NCI-H1694 treated with DMSO at 0.1 percent for 48 hours (cell line): ENCODE measurements at regions not wholly inside any gene's neighbourhood (a gene's known extent, or its start where the extent isn't known, plus 50 kb on each side); places are given as distances from the start of the nearest gene placed in this dataset.
A peak's percentile ranks its signal among the peaks of the same experiment; 100 is the strongest.

Source experiments
- DNase-seq: peaks from one replicate; lab custom pipeline; 2025; lab: John Stamatoyannopoulos, UW

DNA sequence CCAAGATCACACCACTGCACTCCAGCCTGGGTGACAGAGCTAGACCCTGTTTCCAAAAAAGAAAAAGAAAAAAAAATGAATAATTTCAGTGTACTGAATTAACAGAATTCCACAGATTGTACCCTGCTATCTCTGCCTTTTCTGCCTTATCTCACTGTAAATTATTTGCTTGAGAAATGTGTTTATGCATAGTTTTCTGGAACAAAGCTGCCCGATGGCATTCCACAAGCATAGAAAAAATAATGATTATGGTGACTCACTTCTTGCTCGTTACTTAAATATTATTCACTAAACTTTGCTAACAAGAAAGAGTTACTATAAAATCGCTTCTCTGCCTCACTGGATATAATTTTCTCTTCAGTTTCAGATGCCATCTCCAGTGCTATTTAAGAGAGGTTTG is 88.7 kb upstream of the FAM169A start:
- no peak for DNase-seq

DNA sequence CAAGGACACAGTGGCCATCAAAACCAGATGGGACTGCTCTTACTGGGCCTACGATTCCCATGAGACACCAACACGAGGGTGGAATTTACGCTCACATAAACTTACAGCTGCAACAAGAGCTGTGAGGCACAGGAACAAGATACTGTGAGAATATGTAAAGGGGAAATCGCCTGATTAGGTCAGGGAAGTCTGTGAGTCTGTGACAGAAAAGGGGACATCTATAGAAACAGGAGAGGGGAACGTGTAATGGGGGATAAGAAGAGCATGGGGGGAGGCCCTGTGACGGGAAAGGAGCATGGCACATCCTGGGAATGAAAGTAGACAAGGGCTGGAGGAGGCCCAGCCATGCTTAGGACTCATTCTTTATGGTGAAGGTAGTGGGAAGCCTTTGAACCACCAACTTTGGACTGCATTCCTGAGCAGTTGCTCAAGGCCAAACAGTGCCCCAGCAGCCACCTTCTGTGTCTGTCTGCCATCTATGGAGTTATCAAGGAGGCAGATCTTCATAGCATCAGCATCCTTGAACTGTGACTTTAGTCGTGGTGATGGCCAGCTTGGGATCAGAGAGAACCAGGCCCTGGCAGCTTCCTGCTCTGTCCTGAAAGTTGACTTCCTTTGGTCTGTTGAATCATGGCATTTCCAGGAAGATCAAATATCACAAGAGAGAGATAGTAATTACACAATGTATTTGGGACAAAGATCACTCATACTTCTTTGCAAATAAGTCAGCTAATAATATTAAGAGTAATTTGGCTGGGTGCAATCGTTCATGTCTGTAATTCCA is 87.9 kb upstream of the FAM169A start:
- DNase-seq = no peak

DNA sequence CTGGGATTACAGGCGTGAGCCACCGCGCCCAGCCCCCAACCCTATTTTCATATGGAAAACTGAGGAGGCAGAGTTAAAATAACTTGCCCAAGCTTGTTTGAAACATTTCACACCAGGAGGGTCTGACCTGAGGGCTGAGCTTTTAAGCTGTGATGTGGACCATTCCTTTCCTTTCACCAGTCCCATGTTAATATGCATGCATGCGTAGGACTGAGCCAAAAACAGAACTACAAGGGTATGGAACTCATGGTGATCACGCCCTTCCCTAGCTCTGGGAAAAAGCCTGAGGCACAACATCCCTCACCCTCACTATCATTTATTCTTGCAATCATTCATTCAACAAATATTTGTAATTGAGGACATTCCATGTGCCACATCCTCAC is 87.4 kb upstream of the FAM169A start:
- DNase-seq = no peak

DNA sequence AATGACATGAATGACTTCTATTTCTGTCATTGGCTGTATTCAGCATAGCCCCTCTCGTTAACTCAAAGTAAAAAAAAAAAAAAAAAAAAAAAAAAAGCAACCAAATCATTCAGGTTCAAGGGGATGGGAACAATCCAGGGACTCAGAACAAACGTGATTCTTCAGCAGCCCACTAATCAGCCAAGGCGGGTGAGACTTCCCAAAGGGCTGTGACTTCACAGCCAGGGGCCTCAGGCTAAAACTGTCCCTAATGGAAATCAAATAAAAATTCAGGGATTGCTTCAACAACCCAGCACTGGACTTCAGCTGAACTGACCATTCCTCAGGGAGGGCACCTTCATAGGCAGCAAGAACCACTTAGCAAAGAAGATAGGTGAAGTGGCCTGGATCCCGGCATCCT is 86.2 kb upstream of the FAM169A start:
- no peak for DNase-seq

DNA sequence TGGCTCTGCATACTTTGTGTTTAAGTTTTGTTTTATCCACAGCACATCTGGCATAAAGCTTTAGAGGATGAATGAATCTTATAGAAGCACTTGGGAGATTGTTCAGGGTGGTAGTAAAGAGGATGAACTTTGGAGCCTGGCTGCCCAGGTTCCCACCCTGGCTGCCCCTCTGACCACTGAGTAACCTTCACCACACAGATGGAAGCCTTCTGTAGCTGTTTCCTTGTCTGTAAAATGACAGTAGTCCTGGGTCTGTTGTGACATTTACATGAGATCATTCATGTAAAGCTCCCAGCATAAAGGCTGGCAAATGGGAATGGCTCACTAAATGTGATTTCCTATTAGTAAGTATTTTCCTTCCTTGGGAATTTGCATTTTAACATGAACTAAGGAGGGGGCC is 85.7 kb upstream of the FAM169A start:
- no peak for DNase-seq

DNA sequence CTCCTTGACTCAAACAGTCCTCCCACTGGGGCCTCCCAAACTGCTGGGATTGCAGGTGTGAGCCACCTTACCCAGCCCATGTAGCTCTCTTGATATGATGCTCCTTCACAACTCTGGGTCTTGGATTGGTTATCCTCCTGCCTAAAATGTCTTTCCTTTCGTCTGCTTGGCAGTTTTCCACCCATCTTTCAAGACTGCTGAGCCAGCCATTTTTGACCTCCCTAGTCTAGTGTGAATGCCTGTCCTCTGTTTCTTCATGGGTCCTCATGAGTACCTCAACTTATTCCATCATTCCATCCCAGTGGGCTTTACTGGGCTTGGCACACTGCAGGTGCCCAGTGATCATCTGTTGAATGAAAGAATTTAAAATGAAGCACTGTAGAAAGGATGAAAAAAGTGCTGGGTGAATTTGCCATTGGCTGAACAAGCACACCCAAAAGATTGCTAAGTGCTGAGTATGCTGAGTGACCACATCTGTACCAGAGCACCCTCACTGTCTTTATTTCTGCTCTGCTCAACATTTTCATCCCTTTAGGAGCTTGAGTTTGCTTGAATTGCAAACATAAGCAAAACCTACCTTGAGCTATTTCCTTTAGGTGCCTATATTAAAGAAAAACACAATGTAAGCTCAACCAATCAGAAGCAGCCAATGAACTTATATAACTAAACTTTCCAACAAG is 84.8 kb upstream of the FAM169A start:
- no peak for DNase-seq

DNA sequence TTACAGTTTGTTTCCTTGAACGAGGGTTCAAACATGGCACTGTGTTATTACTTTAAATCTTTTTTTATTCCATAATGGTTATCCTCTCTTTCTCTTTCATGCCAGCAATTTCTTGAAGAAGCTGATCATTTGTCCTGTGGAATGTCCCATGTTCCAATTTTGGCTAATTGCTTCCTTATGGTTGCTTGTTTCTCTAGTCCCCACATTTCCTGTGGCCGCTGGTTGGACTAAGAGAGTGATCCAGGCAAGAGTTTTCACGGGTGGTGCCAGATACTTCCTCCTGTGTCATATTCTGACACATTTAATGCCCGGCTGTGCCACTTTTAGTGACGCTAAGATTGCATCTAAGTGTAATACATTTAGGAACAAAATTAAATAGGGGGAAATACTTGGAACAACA is 83.8 kb upstream of the FAM169A start:
- no peak for DNase-seq

DNA sequence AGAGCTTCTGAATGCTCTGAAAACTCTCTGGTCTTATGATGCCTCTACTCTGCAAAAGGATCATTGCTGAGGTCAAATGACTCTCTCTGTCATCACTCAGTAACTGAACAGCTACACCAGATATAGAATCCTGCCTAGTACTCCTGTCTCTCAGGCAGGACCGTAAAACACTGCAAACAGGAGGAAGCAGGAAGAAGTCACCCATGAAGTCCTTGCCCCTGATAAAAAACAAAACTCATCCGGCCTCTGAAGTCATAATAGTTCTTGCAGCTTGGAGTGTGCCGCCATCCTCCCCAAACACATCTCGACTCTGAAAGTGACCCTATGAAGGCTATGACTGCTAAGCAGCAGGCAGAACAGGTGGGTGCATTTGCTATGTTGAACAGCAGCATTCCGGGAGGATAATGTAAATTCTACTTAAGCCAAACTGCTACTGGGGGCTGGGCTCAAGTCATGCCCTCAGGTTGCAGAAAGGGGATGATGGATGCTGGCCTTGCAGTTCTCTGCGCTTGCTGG is 81.9 kb upstream of the FAM169A start:
- no peak for DNase-seq

DNA sequence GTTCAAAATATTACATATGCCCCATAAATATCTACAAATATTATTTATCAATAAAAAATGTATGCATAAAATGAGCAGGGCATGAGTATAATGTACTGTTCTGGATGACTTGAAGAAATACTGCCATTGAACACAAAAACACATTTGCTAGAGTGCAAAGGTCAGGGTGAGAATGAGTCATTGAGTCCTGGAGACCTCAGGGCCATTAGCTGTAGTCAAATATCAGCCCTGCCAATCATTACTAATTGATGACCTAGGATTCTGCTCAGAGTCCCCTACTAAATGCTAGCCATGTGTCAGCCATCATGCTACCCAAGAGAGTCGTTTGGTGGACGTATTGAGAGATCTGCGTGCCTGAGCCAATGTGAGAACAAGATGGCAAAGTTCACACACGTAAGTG is 80.3 kb upstream of the FAM169A start:
- DNase-seq = no peak

DNA sequence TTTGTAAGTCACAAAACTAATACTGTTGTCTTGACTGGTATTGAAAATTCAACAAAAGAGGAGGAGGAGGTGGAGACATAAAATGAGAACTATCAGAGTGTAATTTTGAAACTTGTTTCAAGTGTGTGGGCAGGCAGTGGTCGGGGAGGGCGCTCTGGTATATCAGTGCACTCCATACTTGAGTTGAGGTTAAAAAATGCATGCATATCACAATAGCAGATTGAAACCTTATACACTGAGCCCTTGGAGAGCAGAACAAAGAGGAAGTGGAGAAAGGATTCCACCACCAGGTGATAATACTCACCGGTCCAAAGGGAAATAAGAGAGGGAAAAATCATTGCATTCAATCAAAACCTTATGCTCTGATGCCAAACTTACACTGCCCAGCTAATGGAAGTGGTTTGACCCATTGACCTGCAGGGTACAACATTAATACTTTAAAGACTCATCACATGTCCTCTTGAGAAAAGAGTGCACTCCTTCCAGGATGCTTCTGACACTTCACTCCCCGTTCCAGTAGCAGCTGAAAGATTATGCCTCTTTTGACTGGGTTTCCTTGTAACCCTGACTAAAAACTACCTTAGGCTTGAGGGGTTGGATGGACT is 79.5 kb upstream of the FAM169A start:
- DNase-seq = no peak

DNA sequence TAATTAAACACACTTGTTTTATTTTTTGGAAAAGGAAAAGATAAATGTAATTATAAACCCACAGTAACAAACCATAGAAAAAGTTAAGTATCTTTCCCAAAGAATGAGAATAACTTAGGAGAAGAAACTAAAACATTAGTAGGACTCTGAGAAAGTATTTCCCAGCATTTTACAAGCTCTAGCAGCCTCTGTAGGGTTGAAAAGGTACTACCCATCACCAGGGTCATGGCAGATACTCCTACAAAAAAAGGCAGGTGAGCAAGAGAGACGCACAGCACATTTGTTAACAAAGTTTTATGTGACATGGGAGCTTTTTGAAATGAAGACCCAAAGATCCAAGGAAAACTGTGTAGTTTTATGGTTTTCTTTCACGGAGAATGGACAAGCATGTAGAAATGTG is 77.7 kb upstream of the FAM169A start:
- DNase-seq = no peak

DNA sequence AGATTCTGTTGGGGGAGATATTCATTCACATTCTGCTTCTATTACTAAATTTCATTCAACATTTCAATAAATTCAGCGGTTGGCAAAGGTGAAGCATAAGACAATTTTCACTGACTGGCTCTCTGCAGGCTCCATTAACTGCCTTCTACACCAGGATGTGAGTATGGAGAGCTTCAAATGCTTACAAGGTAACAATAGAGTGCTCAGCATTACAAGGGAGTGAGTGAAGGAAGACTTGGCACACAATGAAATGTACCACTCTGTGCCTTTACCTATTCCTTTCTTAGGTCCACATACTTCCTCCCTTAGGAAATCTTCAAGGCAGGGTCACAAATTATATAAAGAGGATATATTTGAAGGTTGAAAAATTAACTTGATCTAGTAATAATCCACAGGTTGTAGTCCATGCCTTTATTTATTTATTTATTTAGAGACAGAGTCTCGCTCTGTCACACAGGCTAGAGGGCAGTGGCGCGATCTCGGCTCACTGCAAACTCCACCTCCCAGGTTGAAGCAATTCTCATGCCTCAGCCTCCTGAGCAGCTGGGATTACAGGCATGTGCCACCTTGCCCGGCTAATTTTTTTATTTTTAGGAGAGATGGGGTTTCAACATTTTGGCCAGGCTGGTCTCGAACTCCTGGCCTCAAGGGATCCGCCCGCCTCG is 76.6 kb upstream of the FAM169A start:
- no peak for DNase-seq

DNA sequence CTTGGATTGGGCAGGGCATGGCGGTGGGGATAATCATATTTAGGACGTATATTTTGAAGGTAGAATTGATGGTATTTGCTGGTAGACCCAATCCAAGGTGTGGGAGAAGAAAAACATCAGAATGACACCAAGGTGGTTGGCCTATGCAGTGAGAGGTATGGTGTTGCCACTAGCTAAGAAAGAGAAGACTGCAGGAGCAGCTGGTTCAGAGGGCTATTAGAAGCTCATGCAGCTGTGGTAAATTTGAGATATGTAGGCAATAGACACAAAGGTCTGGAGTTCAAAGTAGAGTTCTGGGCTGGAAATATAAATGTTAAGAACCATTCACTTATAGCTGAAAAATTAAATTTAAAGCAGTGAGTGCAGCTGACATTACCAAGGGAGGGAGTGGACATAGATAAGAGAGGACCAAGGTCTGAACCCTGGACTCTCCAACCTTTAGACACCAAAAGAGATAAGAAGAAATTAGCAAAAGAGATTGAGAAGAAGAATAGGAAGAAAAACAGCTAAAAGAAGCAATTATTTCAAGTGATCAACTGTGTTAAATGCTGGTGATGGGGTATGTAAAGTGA is 74.7 kb upstream of the FAM169A start:
- DNase-seq = no peak

DNA sequence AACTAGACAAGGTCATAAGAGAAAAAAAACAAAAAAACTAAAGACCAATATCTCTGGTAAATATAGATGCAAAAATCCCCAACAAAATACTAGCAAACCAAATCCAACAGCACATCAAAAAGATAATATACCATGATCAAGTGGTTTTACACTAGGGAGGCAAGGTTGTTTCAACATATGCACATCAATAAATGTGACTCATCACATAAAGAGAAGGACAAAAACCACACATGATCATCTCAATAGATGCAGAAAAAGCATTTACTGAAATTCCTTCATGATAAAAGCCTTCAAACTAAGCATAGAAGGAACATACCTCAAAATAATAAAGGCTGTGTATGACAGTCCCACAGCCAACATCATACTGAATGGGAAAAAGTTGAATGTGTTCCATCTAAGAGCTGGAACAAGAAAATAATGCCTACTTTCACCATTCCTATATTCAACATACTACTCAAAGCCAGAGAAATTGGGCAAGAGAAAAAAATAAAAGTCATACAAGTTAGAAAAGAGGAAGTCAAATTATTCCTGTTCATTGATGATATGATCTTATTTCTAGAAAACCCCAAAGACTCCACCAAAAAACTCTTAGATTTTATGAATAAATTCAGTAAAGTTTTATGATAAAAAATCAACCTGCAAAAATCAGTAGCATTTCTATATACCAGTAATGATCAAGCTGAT is 72.2 kb upstream of the FAM169A start:
- no peak for DNase-seq

DNA sequence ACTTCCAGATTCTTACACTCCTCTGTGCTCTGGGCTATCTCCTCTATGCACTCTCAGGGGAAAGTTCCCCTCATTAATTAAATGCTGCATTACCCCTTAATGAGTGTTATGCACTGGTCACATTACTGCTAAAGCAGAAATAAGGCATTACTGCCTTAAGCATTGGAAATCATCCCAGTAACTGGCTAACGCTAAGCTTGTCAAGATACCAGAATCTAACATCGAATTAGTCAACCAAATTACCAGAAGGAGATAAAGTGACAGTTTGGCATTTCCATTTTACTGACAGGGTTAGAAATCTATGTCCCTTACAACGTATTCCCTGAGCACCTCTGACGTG is 69.5 kb upstream of the FAM169A start:
- DNase-seq = no peak

DNA sequence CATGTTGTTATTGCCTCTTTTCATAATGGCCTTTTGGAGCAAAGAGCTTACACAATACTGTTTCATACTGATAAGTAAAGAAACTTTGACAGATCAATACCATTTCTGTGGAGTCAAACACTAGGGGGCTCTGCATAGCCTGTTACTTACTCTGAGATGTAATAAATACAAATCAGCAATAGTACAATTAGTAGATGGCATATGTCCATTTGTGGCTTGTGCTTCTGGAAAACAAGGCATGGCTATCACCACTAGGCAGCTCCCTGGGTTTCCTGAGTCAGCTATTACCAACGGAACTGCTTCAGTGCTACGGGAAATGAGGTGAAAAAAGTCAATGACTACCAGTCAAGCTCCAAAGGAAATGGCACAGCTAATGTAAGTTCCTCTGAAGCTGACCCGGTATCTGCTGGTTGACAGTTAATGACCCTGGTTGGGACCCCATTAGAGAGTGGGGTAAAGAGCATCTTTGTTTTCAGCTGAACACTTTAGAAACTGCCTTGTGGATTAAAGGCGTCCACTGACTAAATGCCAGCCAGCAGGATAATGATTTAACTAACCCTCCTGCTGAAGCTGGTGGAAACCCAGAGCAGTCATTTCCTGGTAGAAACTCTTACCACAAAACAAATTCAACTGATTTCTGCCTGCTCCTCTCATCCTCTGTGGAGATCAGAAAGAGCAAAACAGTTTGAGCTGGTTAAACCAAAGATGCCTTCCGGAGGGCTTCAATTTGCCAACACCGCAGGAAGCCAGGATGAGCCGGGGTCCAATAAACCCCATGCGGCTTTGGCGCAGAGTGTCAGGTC is 69.0 kb upstream of the FAM169A start:
- no peak for DNase-seq

DNA sequence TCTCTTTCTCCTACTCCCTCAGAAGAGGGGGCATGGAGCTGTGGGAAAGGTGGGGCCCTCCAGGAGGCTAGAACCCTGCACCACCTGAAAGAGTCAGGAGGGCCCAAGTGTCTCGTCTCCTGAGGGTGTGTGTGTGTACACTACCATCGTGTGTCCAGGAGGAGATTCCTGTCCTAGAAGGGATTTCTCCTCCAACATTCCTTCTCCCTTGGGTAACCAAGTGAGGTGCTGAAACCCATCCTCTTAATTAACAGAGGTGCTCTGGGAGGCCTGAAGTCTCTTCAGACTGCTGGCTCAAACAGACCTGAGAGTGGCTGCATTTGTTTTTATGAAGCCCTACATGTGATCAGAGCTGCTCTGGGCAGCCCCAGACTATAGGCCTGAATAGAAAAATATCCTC is 61.1 kb upstream of the FAM169A start:
- no peak for DNase-seq

DNA sequence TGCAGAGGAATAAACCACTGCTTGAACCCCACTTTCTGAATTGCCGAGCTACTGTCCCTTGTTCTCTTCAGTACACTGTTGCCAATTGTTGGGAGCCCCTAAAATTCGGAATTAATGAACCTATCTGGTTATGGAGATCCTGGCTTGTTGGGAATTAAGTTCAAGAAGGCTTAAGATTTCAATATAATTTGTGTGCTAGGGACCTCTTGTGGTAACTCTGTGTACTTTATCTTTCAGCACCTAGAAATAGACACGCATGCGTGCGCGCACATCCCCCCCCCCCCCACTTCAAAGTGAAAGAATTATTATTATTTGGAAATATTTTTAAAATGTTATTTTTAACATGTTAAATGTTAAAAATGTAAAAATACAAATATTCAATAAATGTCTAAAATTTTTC is 53.3 kb upstream of the FAM169A start:
- peak; percentile 35 for DNase-seq

DNA sequence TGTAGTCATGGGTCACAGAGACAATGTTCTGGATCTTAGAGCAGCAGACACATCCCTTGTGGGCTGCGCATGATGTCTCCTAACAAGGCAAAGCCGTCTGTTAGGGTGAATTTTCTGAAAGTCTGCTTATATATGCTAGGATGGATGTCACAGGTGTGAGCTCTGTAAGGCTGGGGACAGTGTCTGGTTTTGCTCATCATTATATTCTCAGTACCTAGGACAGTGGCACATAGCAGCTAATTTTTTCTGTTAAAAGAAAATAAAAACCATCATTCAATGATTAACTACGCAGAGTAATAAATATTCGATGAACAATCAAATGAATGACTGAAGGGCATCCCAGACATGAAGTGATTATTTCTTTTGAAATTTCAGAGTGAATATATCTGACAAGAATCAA is 52.9 kb upstream of the FAM169A start:
- no peak for DNase-seq

DNA sequence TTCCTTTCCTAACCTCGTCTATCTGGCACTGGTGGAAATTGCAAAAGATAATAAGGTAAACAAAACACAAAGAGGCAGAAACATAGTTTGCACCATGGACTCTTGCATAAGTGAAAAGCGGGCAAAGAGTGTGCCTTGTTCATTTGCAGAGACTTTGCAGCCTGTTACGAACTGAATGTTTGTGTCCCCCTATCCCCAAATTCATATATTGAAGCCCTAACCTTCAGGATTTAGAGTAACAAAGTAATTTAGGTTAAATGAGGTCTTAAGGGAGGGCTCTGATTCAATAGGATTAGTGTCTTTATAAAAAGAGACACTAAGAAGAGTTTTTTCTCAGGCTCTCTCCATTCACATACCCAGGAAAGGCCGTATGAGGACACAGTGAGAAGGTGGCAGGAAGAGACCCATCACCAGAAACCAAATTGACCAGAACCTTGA is 52.1 kb upstream of the FAM169A start:
- no peak for DNase-seq
